C4-2B (cell line): ENCODE measurements at regions not wholly inside any gene's neighbourhood (a gene's known extent, or its start where the extent isn't known, plus 50 kb on each side); places are given as distances from the start of the nearest gene placed in this dataset.

Experiments used
- H3K27ac ChIP-seq: fragments of 450-650 bp; 2 replicates; pipeline ENCODE4 v1.5.1; 2017
- CTCF ChIP-seq: fragments of 450-650 bp; conservative IDR thresholded peaks from 2 replicates; pipeline ENCODE4 v1.5.1; 2017; ENCODE audit warnings: mild to moderate bottlenecking
- ZFX ChIP-seq: fragments of 450-650 bp; IDR thresholded peaks from 2 replicates; pipeline ENCODE4 v1.6.1; 2017

GRCh38 chr5:158436271-158437065 lies 577.5 kb upstream of the CLINT1 start:
- TF ChIP-seq CTCF (no peak), ZFX (no peak)
- H3K27ac ChIP-seq = no peak overlapping the region

GRCh38 chr5:158435161-158435616 lies 576.2 kb upstream of the CLINT1 start:
- H3K27ac ChIP-seq = no peak overlapping the region
- TF ChIP-seq ZFX (no peak), CTCF (no peak)

- H3K27ac ChIP-seq = no peak overlapping the region
- TF ChIP-seq ZFX (no peak), CTCF (no peak)
Observed at GRCh38 chr5:158434749-158435148, 575.8 kb upstream of the CLINT1 start.

- TF ChIP-seq ZFX (no peak), CTCF (no peak)
- no peak overlapping the region for H3K27ac ChIP-seq
Observed at GRCh38 chr5:158433634-158434033, 574.7 kb upstream of the CLINT1 start.

GRCh38 chr5:158431369-158432029 lies 572.6 kb upstream of the CLINT1 start:
- no peak overlapping the region for H3K27ac ChIP-seq
- TF ChIP-seq ZFX (no peak), CTCF (no peak)

- TF ChIP-seq CTCF (no peak), ZFX (no peak)
- H3K27ac ChIP-seq = no peak overlapping the region
Observed at GRCh38 chr5:158430798-158431167, 571.8 kb upstream of the CLINT1 start.

GRCh38 chr5:158430166-158430797 lies 571.3 kb upstream of the CLINT1 start:
- no peak overlapping the region for H3K27ac ChIP-seq
- TF ChIP-seq ZFX (no peak), CTCF (no peak)
